Loucy (cell line): ENCODE measurements at regions not wholly inside any gene's neighbourhood (a gene's known extent, or its start where the extent isn't known, plus 50 kb on each side); places are given as distances from the start of the nearest gene placed in this dataset.

ENCODE experiments used
- CTCF ChIP-seq: fragments of 200-600 bp; sonication (generic); conservative IDR thresholded peaks from 2 replicates; pipeline ENCODE4 v1.5.1; 2014; ENCODE audit warnings: mild to moderate bottlenecking, antibody characterized with exemption, low read length
- EZH2phosphoT487 ChIP-seq: fragments of 200-600 bp; IDR thresholded peaks from 2 replicates; pipeline ENCODE4 v1.6.1; 2018; ENCODE audit warnings: antibody characterized with exemption, mild to moderate bottlenecking, moderate library complexity, borderline replicate concordance

GRCh38 chr11:112364962-112365481 is 104.4 kb upstream of the PLET1 start:
- TF ChIP-seq CTCF (no peak), EZH2phosphoT487 (no peak)
